ENCODE measurements at regions not wholly inside any gene's neighbourhood (a gene's known extent, or its start where the extent isn't known, plus 50 kb on each side); places are given as distances from the start of the nearest gene placed in this dataset.

DNA sequence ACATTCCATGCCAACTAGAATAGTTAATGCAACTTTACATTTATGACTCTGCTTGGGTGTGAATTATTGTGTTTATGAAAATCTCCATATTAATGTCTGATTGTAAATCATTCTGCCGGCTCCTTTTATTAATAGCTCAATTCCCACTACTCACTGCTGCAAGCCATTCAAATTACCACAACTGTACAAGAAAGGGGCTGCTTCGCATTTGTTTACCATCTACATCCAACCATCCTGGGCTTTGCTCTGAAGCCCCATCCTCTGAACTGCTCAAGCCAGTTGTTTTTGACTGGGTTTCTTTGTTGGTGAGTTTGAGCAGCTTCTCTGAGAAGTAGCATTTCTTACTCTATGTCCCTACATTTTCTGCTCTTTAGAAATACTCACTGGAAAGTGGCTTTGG is 451.6 kb upstream of the CADM1 start:
- Histone ChIP-seq H3K36me3 (ENCODE audit: control insufficient read depth in 2 of 2, insufficient read depth in 2 of 2, low read length in 1 of 2) (no peaks in the 10 kb centered on the region), H3K27ac (ENCODE audit: low read depth in 2 of 2, low read length in 1 of 2) (no peak overlapping the region), H3K27me3 (ENCODE audit: control insufficient read depth in 1 of 2, insufficient read depth in 2 of 2, low read length in 2 of 2) (no peaks in the 10 kb centered on the region), H3K4me1 (ENCODE audit: control insufficient read depth in 2 of 2, insufficient read depth in 2 of 2, low read length in 1 of 2) (no peaks in the 10 kb centered on the region), H3K4me3 (ENCODE audit: low read depth in 1 of 2, low read length in 2 of 2) (no peak overlapping the region), H3K9me3 (ENCODE audit: control insufficient read depth in 2 of 2, insufficient read depth in 1 of 2, low read depth in 1 of 2, low read length in 1 of 2) (peaks cover 0 to 4% of the 10 kb centered on the region in 2 donors)
- WGBS, 2 donors: 75 to 76% methylated on average over 2 of the region's 2 CpGs

DNA sequence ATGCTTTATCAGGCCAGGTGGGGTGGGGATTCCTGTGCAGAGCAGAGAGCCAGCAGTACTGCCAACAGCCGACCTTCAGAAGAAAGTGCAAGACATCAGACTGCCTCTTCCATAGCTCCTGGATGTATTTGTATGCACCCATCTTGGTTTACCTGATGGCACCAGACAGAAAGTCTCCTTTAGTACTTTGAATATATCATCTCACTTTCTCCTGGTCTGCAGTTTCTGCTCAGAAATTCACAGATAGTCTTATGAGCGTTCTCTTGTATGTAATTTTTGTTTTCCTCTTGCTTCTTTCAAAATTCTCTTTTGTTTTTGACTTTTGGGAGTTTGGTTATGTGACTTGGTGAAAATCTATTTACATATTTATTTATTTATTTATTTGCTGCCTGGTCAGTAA is 446.4 kb upstream of the CADM1 start:
- WGBS, 2 donors: 85% methylated on average over 2 of the region's 2 CpGs
- no peaks in the 10 kb centered on the region for H3K27me3 ChIP-seq (ENCODE audit: control insufficient read depth in 1 of 2, insufficient read depth in 2 of 2, low read length in 2 of 2)
- H3K9me3 ChIP-seq (ENCODE audit: control insufficient read depth in 2 of 2, insufficient read depth in 1 of 2, low read depth in 1 of 2, low read length in 1 of 2): peaks cover 0 to 10% of the 10 kb centered on the region in 2 donors
- no peaks in the 10 kb centered on the region for H3K36me3 ChIP-seq (ENCODE audit: control insufficient read depth in 2 of 2, insufficient read depth in 2 of 2, low read length in 1 of 2)
- no peak overlapping the region for H3K27ac ChIP-seq (ENCODE audit: low read depth in 2 of 2, low read length in 1 of 2)
- H3K4me3 ChIP-seq (ENCODE audit: low read depth in 1 of 2, low read length in 2 of 2): no peak overlapping the region
- no peaks in the 10 kb centered on the region for H3K4me1 ChIP-seq (ENCODE audit: control insufficient read depth in 2 of 2, insufficient read depth in 2 of 2, low read length in 1 of 2)

- WGBS, 2 donors: 75% methylated on average over 8 of the region's 8 CpGs
- no peaks in the 10 kb centered on the region for H3K27me3 ChIP-seq (ENCODE audit: control insufficient read depth in 1 of 2, insufficient read depth in 2 of 2, low read length in 2 of 2)
These were observed 440.4 kb upstream of the CADM1 start for GRCh38 chr11:115944596-115944995.

DNA sequence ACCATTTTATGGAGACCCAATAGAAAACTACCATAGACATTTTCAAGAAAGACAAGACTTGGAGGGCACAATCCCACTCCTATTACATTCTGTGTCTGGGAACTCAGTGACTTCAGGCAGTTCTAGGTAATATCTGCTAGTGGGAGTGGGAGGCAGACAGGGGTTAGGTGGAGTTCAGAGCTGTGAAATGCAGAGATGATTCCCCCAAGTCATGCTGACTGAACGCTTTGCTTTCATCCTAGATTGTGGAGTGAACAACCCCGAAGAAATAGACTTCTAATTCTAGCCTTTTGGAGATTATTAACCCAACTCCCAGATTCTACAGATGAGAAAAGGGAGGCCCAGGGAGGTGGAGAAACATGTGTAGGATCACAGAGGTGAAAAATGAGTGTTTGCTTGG is 437.8 kb upstream of the CADM1 start:
- H3K27ac ChIP-seq (ENCODE audit: low read depth in 2 of 2, low read length in 1 of 2): no peak overlapping the region
- H3K9me3 ChIP-seq (ENCODE audit: control insufficient read depth in 2 of 2, insufficient read depth in 1 of 2, low read depth in 1 of 2, low read length in 1 of 2): no peaks in the 10 kb centered on the region
- no peaks in the 10 kb centered on the region for H3K4me1 ChIP-seq (ENCODE audit: control insufficient read depth in 2 of 2, insufficient read depth in 2 of 2, low read length in 1 of 2)
- H3K36me3 ChIP-seq (ENCODE audit: control insufficient read depth in 2 of 2, insufficient read depth in 2 of 2, low read length in 1 of 2): no peaks in the 10 kb centered on the region
- WGBS, 2 donors: 90 to 91% methylated on average over 2 of the region's 2 CpGs
- no peak overlapping the region for H3K4me3 ChIP-seq (ENCODE audit: low read depth in 1 of 2, low read length in 2 of 2)
- H3K27me3 ChIP-seq (ENCODE audit: control insufficient read depth in 1 of 2, insufficient read depth in 2 of 2, low read length in 2 of 2): peaks cover 0 to 4% of the 10 kb centered on the region in 2 donors

More at GRCh38 chr11:115944596-115944995, 440.4 kb upstream of the CADM1 start:
- Histone ChIP-seq H3K9me3 (ENCODE audit: control insufficient read depth in 2 of 2, insufficient read depth in 1 of 2, low read depth in 1 of 2, low read length in 1 of 2) (no peaks in the 10 kb centered on the region), H3K4me3 (ENCODE audit: low read depth in 1 of 2, low read length in 2 of 2) (no peak overlapping the region), H3K27ac (ENCODE audit: low read depth in 2 of 2, low read length in 1 of 2) (no peak overlapping the region), H3K36me3 (ENCODE audit: control insufficient read depth in 2 of 2, insufficient read depth in 2 of 2, low read length in 1 of 2) (no peaks in the 10 kb centered on the region), H3K4me1 (ENCODE audit: control insufficient read depth in 2 of 2, insufficient read depth in 2 of 2, low read length in 1 of 2) (no peaks in the 10 kb centered on the region)

GRCh38 chr11:115941481-115941993 is 437.3 kb upstream of the CADM1 start:
- no peaks in the 10 kb centered on the region for H3K9me3 ChIP-seq (ENCODE audit: control insufficient read depth in 2 of 2, insufficient read depth in 1 of 2, low read depth in 1 of 2, low read length in 1 of 2)
- no peak overlapping the region for H3K27ac ChIP-seq (ENCODE audit: low read depth in 2 of 2, low read length in 1 of 2)
- H3K27me3 ChIP-seq (ENCODE audit: control insufficient read depth in 1 of 2, insufficient read depth in 2 of 2, low read length in 2 of 2): peaks cover 0 to 4% of the 10 kb centered on the region in 2 donors
- 61 to 64% methylated on average over 15 of the region's 15 CpGs for WGBS, 2 donors
- H3K4me1 ChIP-seq (ENCODE audit: control insufficient read depth in 2 of 2, insufficient read depth in 2 of 2, low read length in 1 of 2): no peaks in the 10 kb centered on the region
- H3K4me3 ChIP-seq (ENCODE audit: low read depth in 1 of 2, low read length in 2 of 2): no peak overlapping the region
- no peaks in the 10 kb centered on the region for H3K36me3 ChIP-seq (ENCODE audit: control insufficient read depth in 2 of 2, insufficient read depth in 2 of 2, low read length in 1 of 2)

GRCh38 chr11:115941044-115941443 is 436.8 kb upstream of the CADM1 start:
- WGBS, 2 donors: 82 to 86% methylated on average over 5 of the region's 5 CpGs
- Histone ChIP-seq H3K4me3 (ENCODE audit: low read depth in 1 of 2, low read length in 2 of 2) (no peak overlapping the region), H3K36me3 (ENCODE audit: control insufficient read depth in 2 of 2, insufficient read depth in 2 of 2, low read length in 1 of 2) (no peaks in the 10 kb centered on the region), H3K27ac (ENCODE audit: low read depth in 2 of 2, low read length in 1 of 2) (no peak overlapping the region), H3K9me3 (ENCODE audit: control insufficient read depth in 2 of 2, insufficient read depth in 1 of 2, low read depth in 1 of 2, low read length in 1 of 2) (no peaks in the 10 kb centered on the region), H3K4me1 (ENCODE audit: control insufficient read depth in 2 of 2, insufficient read depth in 2 of 2, low read length in 1 of 2) (no peaks in the 10 kb centered on the region), H3K27me3 (ENCODE audit: control insufficient read depth in 1 of 2, insufficient read depth in 2 of 2, low read length in 2 of 2) (peaks cover 0 to 4% of the 10 kb centered on the region in 2 donors)

DNA sequence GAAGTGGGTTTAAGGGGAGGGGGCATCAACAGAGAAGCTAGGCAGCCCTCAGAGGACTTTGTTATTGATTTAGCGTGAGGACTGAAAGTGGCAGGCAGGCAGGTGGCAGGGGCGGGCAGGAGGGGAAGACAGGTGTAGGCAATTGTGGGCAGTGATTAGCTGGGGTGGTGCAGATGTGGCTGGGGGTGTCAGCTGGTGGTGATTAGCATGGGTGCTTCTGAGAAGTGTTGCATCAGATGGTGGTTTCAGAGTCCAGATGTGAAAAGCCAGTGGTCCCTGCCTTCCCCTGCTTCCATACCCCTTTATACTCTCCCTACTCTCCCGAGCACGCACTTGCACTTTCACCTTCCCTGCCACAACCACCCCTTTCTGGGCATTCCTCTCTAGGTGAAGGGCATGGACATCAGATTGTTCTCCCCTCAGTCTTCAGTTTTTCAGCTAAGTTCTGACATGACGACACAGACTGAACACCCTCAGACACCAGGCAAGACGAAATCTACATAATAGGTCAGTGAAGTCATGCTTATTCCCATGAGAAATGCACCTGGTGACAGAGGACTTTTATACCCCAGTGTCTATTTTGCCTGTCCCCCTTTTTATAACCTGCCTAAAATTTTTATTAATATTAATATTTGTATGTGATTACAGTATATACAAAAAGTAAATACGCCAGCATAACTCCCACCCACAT is 435.7 kb upstream of the CADM1 start:
- H3K27ac ChIP-seq (ENCODE audit: low read depth in 2 of 2, low read length in 1 of 2): no peak overlapping the region
- H3K36me3 ChIP-seq (ENCODE audit: control insufficient read depth in 2 of 2, insufficient read depth in 2 of 2, low read length in 1 of 2): no peaks in the 10 kb centered on the region
- no peak overlapping the region for H3K4me3 ChIP-seq (ENCODE audit: low read depth in 1 of 2, low read length in 2 of 2)
- H3K9me3 ChIP-seq (ENCODE audit: control insufficient read depth in 2 of 2, insufficient read depth in 1 of 2, low read depth in 1 of 2, low read length in 1 of 2): no peaks in the 10 kb centered on the region
- H3K27me3 ChIP-seq (ENCODE audit: control insufficient read depth in 1 of 2, insufficient read depth in 2 of 2, low read length in 2 of 2): peaks cover 0 to 4% of the 10 kb centered on the region in 2 donors
- H3K4me1 ChIP-seq (ENCODE audit: control insufficient read depth in 2 of 2, insufficient read depth in 2 of 2, low read length in 1 of 2): no peaks in the 10 kb centered on the region
- WGBS, 2 donors: 74 to 83% methylated on average over 7 of the region's 7 CpGs

DNA sequence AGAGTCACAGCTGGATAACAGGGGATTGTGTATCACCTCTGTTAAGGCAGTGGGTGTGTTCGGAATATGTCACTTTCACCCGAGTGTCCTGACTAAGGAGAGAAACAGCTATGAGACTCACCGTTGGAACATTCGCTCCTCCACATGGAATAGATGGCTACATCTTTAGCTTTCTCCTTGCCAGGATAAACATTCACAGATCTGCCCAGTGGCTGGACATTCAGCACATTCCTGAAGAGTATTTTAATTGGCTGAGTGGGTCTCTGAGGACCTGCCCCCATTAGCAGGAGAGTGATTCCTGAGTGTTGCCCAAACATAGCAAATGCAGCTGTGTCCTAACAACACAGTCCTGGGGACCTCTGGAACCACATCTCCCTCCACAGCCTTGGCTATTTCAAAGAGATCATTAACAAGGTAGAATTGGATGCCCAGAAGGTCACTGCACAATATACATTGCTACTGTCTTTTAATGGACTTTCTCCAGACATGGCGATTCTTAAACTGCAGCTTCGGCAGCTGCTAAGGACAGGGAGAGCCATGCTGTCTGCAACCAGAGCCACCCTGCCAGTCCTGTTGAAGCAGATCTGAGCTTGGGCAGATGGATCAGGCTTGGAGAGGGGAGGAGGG is 435.0 kb upstream of the CADM1 start:
- WGBS, 2 donors: 36 to 51% methylated on average over 6 of the region's 6 CpGs
- no peaks in the 10 kb centered on the region for H3K36me3 ChIP-seq (ENCODE audit: control insufficient read depth in 2 of 2, insufficient read depth in 2 of 2, low read length in 1 of 2)
- no peaks in the 10 kb centered on the region for H3K9me3 ChIP-seq (ENCODE audit: control insufficient read depth in 2 of 2, insufficient read depth in 1 of 2, low read depth in 1 of 2, low read length in 1 of 2)
- peaks cover 0 to 4% of the 10 kb centered on the region in 2 donors for H3K27me3 ChIP-seq (ENCODE audit: control insufficient read depth in 1 of 2, insufficient read depth in 2 of 2, low read length in 2 of 2)
- H3K4me1 ChIP-seq (ENCODE audit: control insufficient read depth in 2 of 2, insufficient read depth in 2 of 2, low read length in 1 of 2): no peaks in the 10 kb centered on the region
- no peak overlapping the region for H3K27ac ChIP-seq (ENCODE audit: low read depth in 2 of 2, low read length in 1 of 2)
- no peak overlapping the region for H3K4me3 ChIP-seq (ENCODE audit: low read depth in 1 of 2, low read length in 2 of 2)

DNA sequence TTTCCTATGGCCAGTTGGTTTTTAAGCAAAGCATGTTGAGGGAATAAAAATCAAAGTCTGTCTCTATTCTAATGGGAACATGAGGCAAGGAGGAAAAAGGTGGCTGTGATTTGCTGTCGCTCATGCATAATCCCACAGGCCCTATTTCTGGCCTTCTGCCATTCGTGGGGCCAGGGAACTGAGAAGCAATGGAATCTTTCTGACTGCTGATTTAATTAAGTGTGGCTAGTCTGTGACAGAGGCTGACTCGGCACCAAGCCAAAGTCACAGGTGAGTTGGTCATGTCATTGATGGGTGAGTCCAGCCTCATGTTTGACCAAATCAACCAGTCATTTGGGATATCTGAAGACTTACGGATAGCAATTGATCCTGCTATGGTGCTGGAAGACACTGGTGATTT is 429.3 kb upstream of the CADM1 start:
- H3K4me3 ChIP-seq (ENCODE audit: low read depth in 1 of 2, low read length in 2 of 2): no peak overlapping the region
- 80 to 90% methylated on average over 4 of the region's 4 CpGs for WGBS, 2 donors
- H3K36me3 ChIP-seq (ENCODE audit: control insufficient read depth in 2 of 2, insufficient read depth in 2 of 2, low read length in 1 of 2): no peaks in the 10 kb centered on the region
- no peaks in the 10 kb centered on the region for H3K9me3 ChIP-seq (ENCODE audit: control insufficient read depth in 2 of 2, insufficient read depth in 1 of 2, low read depth in 1 of 2, low read length in 1 of 2)
- H3K27me3 ChIP-seq (ENCODE audit: control insufficient read depth in 1 of 2, insufficient read depth in 2 of 2, low read length in 2 of 2): peaks cover 0 to 4% of the 10 kb centered on the region in 2 donors
- no peaks in the 10 kb centered on the region for H3K4me1 ChIP-seq (ENCODE audit: control insufficient read depth in 2 of 2, insufficient read depth in 2 of 2, low read length in 1 of 2)
- no peak overlapping the region for H3K27ac ChIP-seq (ENCODE audit: low read depth in 2 of 2, low read length in 1 of 2)
